ENCODE measurements at regions not wholly inside any gene's neighbourhood (a gene's known extent, or its start where the extent isn't known, plus 50 kb on each side); places are given as distances from the start of the nearest gene placed in this dataset.

- TF ChIP-seq, protein P1, sequence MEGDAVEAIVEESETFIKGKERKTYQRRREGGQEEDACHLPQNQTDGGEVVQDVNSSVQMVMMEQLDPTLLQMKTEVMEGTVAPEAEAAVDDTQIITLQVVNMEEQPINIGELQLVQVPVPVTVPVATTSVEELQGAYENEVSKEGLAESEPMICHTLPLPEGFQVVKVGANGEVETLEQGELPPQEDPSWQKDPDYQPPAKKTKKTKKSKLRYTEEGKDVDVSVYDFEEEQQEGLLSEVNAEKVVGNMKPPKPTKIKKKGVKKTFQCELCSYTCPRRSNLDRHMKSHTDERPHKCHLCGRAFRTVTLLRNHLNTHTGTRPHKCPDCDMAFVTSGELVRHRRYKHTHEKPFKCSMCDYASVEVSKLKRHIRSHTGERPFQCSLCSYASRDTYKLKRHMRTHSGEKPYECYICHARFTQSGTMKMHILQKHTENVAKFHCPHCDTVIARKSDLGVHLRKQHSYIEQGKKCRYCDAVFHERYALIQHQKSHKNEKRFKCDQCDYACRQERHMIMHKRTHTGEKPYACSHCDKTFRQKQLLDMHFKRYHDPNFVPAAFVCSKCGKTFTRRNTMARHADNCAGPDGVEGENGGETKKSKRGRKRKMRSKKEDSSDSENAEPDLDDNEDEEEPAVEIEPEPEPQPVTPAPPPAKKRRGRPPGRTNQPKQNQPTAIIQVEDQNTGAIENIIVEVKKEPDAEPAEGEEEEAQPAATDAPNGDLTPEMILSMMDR (IDR thresholded peaks at IDR 0.05): no peak
- TF ChIP-seq EZH2 (IDR thresholded peaks at IDR 0.05; ENCODE audit: borderline replicate concordance, insufficient read depth, low read depth, low read length, poor library complexity, severe bottlenecking): no peak
Measured at GRCh38 chr21:41048623-41049022, 119.3 kb upstream of the BACE2 start.
